ENCODE measurements at regions not wholly inside any gene's neighbourhood (a gene's known extent, or its start where the extent isn't known, plus 50 kb on each side); places are given as distances from the start of the nearest gene placed in this dataset.

- Mint-ChIP-seq H3K27ac (ENCODE audit: unreplicated experiment) (no peak overlapping the region), H3K27me3 (ENCODE audit: unreplicated experiment) (no peaks in the 10 kb centered on the region), H3K4me3 (ENCODE audit: unreplicated experiment) (no peak overlapping the region), H3K4me1 (ENCODE audit: low read depth, unreplicated experiment) (no peaks in the 10 kb centered on the region), H3K36me3 (ENCODE audit: unreplicated experiment) (no peaks in the 10 kb centered on the region), H3K9me3 (ENCODE audit: unreplicated experiment) (peaks cover 2% of the 10 kb centered on the region)
- TF ChIP-seq CTCF (IDR thresholded peaks at IDR 0.05; ENCODE audit: partially characterized antibody, unreplicated experiment), result no peak
- no peak for DNase-seq
Measured at GRCh38 chr20:7470912-7471311, 469.3 kb downstream of the HAO1 start.

- no peak for DNase-seq
Measured at GRCh38 chr20:7490288-7490687, 450.0 kb downstream of the HAO1 start.

GRCh38 chr20:7492257-7492656 lies 448.0 kb downstream of the HAO1 start:
- no peak overlapping the region for H3K4me3 Mint-ChIP-seq (ENCODE audit: unreplicated experiment)
- no peak overlapping the region for H3K27ac Mint-ChIP-seq (ENCODE audit: unreplicated experiment)
- TF ChIP-seq CTCF (IDR thresholded peaks at IDR 0.05; ENCODE audit: partially characterized antibody, unreplicated experiment), result no peak
- peaks cover 11% of the 10 kb centered on the region for H3K36me3 Mint-ChIP-seq (ENCODE audit: unreplicated experiment)
- no peaks in the 10 kb centered on the region for H3K4me1 Mint-ChIP-seq (ENCODE audit: low read depth, unreplicated experiment)
- peaks cover 4% of the 10 kb centered on the region for H3K27me3 Mint-ChIP-seq (ENCODE audit: unreplicated experiment)
- no peak for DNase-seq
- no peaks in the 10 kb centered on the region for H3K9me3 Mint-ChIP-seq (ENCODE audit: unreplicated experiment)

More at GRCh38 chr20:7490288-7490687, 450.0 kb downstream of the HAO1 start:
- H3K4me3 Mint-ChIP-seq (ENCODE audit: unreplicated experiment), result no peak overlapping the region
- H3K27ac Mint-ChIP-seq (ENCODE audit: unreplicated experiment), result no peak overlapping the region
- H3K27me3 Mint-ChIP-seq (ENCODE audit: unreplicated experiment), result peaks cover 4% of the 10 kb centered on the region
- no peaks in the 10 kb centered on the region for H3K9me3 Mint-ChIP-seq (ENCODE audit: unreplicated experiment)
- H3K4me1 Mint-ChIP-seq (ENCODE audit: low read depth, unreplicated experiment), result no peaks in the 10 kb centered on the region
- H3K36me3 Mint-ChIP-seq (ENCODE audit: unreplicated experiment), result peaks cover 11% of the 10 kb centered on the region
- no peak for TF ChIP-seq CTCF (IDR thresholded peaks at IDR 0.05; ENCODE audit: partially characterized antibody, unreplicated experiment)

- DNase-seq, result no peak
- Mint-ChIP-seq H3K27ac (ENCODE audit: unreplicated experiment) (no peak overlapping the region), H3K27me3 (ENCODE audit: unreplicated experiment) (peaks cover 4% of the 10 kb centered on the region), H3K4me3 (ENCODE audit: unreplicated experiment) (no peak overlapping the region), H3K9me3 (ENCODE audit: unreplicated experiment) (no peaks in the 10 kb centered on the region), H3K36me3 (ENCODE audit: unreplicated experiment) (peaks cover 11% of the 10 kb centered on the region), H3K4me1 (ENCODE audit: low read depth, unreplicated experiment) (no peaks in the 10 kb centered on the region)
- TF ChIP-seq CTCF (IDR thresholded peaks at IDR 0.05; ENCODE audit: partially characterized antibody, unreplicated experiment), result no peak
Measured at GRCh38 chr20:7493311-7493710, 446.9 kb downstream of the HAO1 start.

GRCh38 chr20:7496394-7496991 lies 443.8 kb downstream of the HAO1 start:
- no peak overlapping the region for H3K27ac Mint-ChIP-seq (ENCODE audit: unreplicated experiment)
- H3K9me3 Mint-ChIP-seq (ENCODE audit: unreplicated experiment), result no peaks in the 10 kb centered on the region
- no peaks in the 10 kb centered on the region for H3K4me1 Mint-ChIP-seq (ENCODE audit: low read depth, unreplicated experiment)
- H3K4me3 Mint-ChIP-seq (ENCODE audit: unreplicated experiment), result no peak overlapping the region
- H3K27me3 Mint-ChIP-seq (ENCODE audit: unreplicated experiment), result peaks cover 4% of the 10 kb centered on the region
- no peak for TF ChIP-seq CTCF (IDR thresholded peaks at IDR 0.05; ENCODE audit: partially characterized antibody, unreplicated experiment)
- peaks cover 11% of the 10 kb centered on the region for H3K36me3 Mint-ChIP-seq (ENCODE audit: unreplicated experiment)
- DNase-seq, result no peak
